HepG2 (cell line): ENCODE measurements at regions not wholly inside any gene's neighbourhood (a gene's known extent, or its start where the extent isn't known, plus 50 kb on each side); places are given as distances from the start of the nearest gene placed in this dataset.

Experiments used
- ARID5B ChIP-seq: IDR thresholded peaks from 2 replicates; pipeline ENCODE4 v1.4.0; 2020; ENCODE audit warnings: mild to moderate bottlenecking, missing genetic modification reagents
- BCL6 ChIP-seq: IDR thresholded peaks from 2 replicates; pipeline ENCODE4 v1.6.1; 2016; ENCODE audit warnings: missing genetic modification reagents, missing compliant biosample characterization
- EZH2 ChIP-seq: conservative IDR thresholded peaks from 2 replicates; pipeline ENCODE4 v1.6.1; 2012; ENCODE audit warnings: mild to moderate bottlenecking, low read depth, low read length, moderate library complexity
- HOXA3 ChIP-seq: sonication (generic); formaldehyde crosslinking; IDR thresholded peaks from 2 replicates; pipeline ENCODE4 v1.5.0; 2020; ENCODE audit warnings: missing genetic modification reagents
- MTF1 ChIP-seq: sonication (generic); formaldehyde crosslinking; IDR thresholded peaks from 2 replicates; pipeline ENCODE4 v1.5.0; 2020; ENCODE audit warnings: missing genetic modification reagents
- NFYB ChIP-seq: sonication (generic); formaldehyde crosslinking; IDR thresholded peaks from 2 replicates; pipeline ENCODE4 v1.4.0; 2020; ENCODE audit warnings: missing genetic modification reagents
- PAWR ChIP-seq: sonication (generic); formaldehyde crosslinking; IDR thresholded peaks from 2 replicates; pipeline ENCODE4 v1.4.0; 2020; ENCODE audit warnings: missing genetic modification reagents, mild to moderate bottlenecking, borderline replicate concordance
- POGK ChIP-seq: sonication (generic); formaldehyde crosslinking; conservative IDR thresholded peaks from 2 replicates; pipeline ENCODE4 v1.8.0; 2022; ENCODE audit warnings: mild to moderate bottlenecking, moderate library complexity, missing genetic modification reagents
- RFX1 ChIP-seq: fragments of 450-650 bp; IDR thresholded peaks from 2 replicates; pipeline ENCODE4 v1.6.1; 2017
- RFXAP ChIP-seq: sonication (generic); formaldehyde crosslinking; IDR thresholded peaks from 2 replicates; pipeline ENCODE4 v1.4.0; 2020; ENCODE audit warnings: missing genetic modification reagents, borderline replicate concordance
- SIN3B ChIP-seq: fragments of 150-350 bp; IDR thresholded peaks from 2 replicates; pipeline ENCODE4 v1.6.1; 2014; ENCODE audit warnings: low read length
- SMARCC2 ChIP-seq: fragments of 450-650 bp; IDR thresholded peaks from 2 replicates; pipeline ENCODE4 v1.6.1; 2017; ENCODE audit warnings: antibody characterized with exemption, mild to moderate bottlenecking
- SP2 ChIP-seq: sonication (generic); formaldehyde crosslinking; IDR thresholded peaks from 2 replicates; pipeline ENCODE4 v1.5.1; 2020; ENCODE audit warnings: mild to moderate bottlenecking, missing genetic modification reagents
- STAT6 ChIP-seq: sonication (generic); formaldehyde crosslinking; IDR thresholded peaks from 2 replicates; pipeline ENCODE4 v1.4.0; 2020; ENCODE audit warnings: missing genetic modification reagents, mild to moderate bottlenecking, borderline replicate concordance
- TAF1 ChIP-seq: sonication (generic); formaldehyde crosslinking; IDR thresholded peaks from 2 replicates; pipeline ENCODE4 v1.4.0; 2020; ENCODE audit warnings: missing genetic modification reagents
- U2AF1 ChIP-seq: fragments of 200-400 bp; formaldehyde crosslinking; optimal IDR thresholded peaks from 2 replicates; pipeline ENCODE3; 2017; ENCODE audit warnings: mild to moderate bottlenecking, low read depth, low read length
- ZBTB33 ChIP-seq: sonication (generic); formaldehyde crosslinking; IDR thresholded peaks from 2 replicates; pipeline ENCODE4 v1.4.0; 2020; ENCODE audit warnings: missing genetic modification reagents
- ZFX ChIP-seq: sonication (generic); formaldehyde crosslinking; IDR thresholded peaks from 2 replicates; pipeline ENCODE4 v1.4.0; 2020; ENCODE audit warnings: mild to moderate bottlenecking, low read depth, missing genetic modification reagents, moderate library complexity
- ZMAT3 ChIP-seq: sonication (generic); formaldehyde crosslinking; conservative IDR thresholded peaks from 2 replicates; pipeline ENCODE4 v1.7.0; 2021; ENCODE audit warnings: missing genetic modification reagents
- ZNF207 ChIP-seq: fragments of 450-650 bp; IDR thresholded peaks from 2 replicates; pipeline ENCODE4 v1.6.1; 2016; ENCODE audit warnings: antibody characterized with exemption, borderline replicate concordance
- ZNF496 ChIP-seq: sonication (generic); formaldehyde crosslinking; IDR thresholded peaks from 2 replicates; pipeline ENCODE4 v1.8.1; 2023; ENCODE audit warnings: mild to moderate bottlenecking, moderate library complexity, missing genetic modification reagents; ENCODE audit not compliant: insufficient replicate concordance
- ZNF746 ChIP-seq: sonication (generic); formaldehyde crosslinking; IDR thresholded peaks from 2 replicates; pipeline ENCODE4 v1.8.0; 2022; ENCODE audit warnings: mild to moderate bottlenecking, missing genetic modification reagents
- ZNF777 ChIP-seq: sonication (generic); formaldehyde crosslinking; IDR thresholded peaks from 2 replicates; pipeline ENCODE4 v1.4.0; 2020; ENCODE audit warnings: missing genetic modification reagents

- TF ChIP-seq ARID5B = peak; percentile 52
- TF ChIP-seq ZFX (CRISPR knock-in tag) = no peak
- no peak for TF ChIP-seq ZNF777 (CRISPR knock-in tag)
- no peak for TF ChIP-seq BCL6 (CRISPR knock-in tag)
- no peak for TF ChIP-seq MTF1 (CRISPR knock-in tag)
- no peak for TF ChIP-seq ZNF746 (CRISPR knock-in tag)
- TF ChIP-seq PAWR (CRISPR knock-in tag) = no peak
- TF ChIP-seq SP2 = no peak
- no peak for TF ChIP-seq ZBTB33 (CRISPR knock-in tag)
- no peak for TF ChIP-seq POGK (CRISPR knock-in tag)
- no peak for TF ChIP-seq NFYB (CRISPR knock-in tag)
- TF ChIP-seq HOXA3 = no peak
- TF ChIP-seq SIN3B = no peak
- TF ChIP-seq ZMAT3 (CRISPR knock-in tag) = no peak
- no peak for TF ChIP-seq ZNF496 (CRISPR knock-in tag)
- TF ChIP-seq RFX1 = no peak
- no peak for TF ChIP-seq TAF1 (CRISPR knock-in tag)
- no peak for TF ChIP-seq STAT6 (CRISPR knock-in tag)
- no peak for TF ChIP-seq SMARCC2
- no peak for TF ChIP-seq ZNF207
- no peak for TF ChIP-seq RFXAP (CRISPR knock-in tag)
- no peak for TF ChIP-seq EZH2
- TF ChIP-seq U2AF1 = no peak
Observed at GRCh38 chr6:142692942-142693341, 252.0 kb downstream of the HIVEP2 start (continued).
